Stromal cell of bone marrow (primary cell): ENCODE measurements at regions not wholly inside any gene's neighbourhood (a gene's known extent, or its start where the extent isn't known, plus 50 kb on each side); places are given as distances from the start of the nearest gene placed in this dataset.
"Not testable (repeated sequence)": the region's sequence is repeated elsewhere in the genome, so short reads cannot be mapped to it uniquely, and the experiment has no call there.

Experiments
- DNase-seq: peaks from one replicate; pipeline ENCODE4 v3.0.0-alpha.2; 2012; ENCODE audit warnings: low read depth

DNA sequence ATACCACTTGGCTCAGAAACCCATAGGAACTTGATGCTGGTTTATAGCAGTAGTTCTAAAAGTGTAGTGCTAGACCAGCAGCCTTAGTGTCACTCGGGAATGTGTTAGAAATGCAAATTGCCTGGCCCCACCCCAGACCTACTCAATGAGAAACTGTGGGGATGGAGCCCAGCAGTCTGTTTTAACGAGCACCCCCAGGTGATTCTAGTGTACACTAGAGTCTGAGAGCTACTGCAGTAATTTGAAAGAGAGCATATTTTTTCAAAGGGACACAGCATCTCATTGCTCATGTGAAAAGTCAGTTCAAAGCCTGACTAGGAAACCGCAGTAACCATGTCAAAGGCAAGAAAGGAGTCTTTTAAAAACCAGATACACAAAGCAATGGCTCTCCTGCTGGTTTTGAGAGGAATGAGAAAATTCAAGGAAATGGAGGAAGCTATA lies 313.4 kb downstream of the SQOR start:
- no peak for DNase-seq

DNA sequence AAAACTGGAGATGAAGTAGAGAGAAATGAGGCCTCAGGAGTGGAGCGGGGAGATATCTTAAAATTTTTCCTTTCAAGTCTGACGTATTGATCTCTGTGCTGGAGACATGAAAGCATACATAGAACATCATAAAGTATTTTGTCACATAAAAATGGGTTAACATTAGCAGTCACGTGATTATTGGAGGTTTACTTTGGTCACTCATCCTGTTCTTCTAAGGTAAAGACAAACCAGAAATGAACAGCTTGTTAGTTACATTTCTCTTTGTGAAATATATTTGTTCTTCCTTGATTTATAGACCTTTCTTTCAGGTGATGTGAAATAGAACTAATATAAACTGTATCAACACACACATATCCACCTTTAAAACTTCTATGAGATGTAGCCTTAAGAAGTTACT lies 324.1 kb downstream of the SQOR start:
- no peak for DNase-seq

DNA sequence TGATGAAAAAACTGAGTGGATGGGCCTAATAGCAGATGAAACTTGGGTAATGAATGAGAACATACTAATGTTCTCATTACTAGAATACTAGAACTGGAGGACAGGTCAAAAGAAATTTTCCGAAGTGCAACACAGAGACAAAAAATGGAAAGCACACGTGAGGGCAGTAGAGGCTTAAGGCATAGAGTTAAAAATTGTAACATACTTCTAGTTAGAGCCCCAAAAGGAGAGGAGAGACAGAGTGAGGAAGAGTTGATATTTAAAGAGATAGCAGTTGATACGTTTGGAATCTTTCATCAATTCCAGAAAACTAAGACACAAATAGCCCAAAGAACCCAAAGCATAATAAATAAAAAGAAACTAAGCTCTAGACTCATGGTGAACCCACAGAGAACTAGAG lies 327.9 kb downstream of the SQOR start:
- no peak for DNase-seq

DNA sequence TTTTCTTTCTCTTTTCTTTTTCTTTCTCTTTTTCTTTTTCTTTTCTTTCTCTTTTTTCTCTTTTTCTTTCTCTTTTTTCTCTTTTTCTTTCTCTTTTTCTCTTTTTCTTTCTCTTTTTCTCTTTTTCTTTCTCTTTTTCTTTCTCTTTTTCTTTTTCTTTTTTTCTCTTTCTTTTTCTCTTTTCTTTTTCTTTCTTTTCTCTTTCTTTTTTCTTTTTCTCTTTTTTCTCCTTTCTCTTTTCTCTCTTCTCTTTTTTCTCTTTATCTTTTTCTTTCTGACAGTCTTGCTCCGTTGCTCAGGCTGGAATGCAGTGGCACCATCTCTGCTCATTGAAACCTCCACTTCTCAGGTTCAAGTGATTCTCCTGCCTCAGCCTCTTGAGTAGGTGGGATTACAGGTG lies 335.7 kb downstream of the SQOR start:
- DNase-seq, result no peak

DNA sequence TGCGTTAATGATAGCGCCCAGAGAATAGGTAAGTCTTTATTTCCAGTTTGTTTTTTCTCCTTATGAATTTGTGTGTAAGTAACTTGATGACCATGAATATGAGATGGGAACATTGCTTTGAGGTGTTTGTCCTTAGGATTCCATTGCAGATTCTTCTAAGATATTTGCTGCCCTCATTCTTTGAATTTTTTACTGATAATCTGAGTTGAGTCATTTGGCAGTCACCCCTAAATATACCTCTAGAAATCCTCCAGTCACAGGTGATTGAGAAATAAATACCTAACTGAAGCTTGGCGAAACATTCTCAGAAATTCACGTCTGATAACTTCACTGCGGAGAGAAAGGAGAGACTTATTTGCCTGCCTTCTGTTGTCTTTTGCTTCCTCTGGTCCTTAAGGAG lies 345.5 kb downstream of the SQOR start:
- no peak for DNase-seq

DNA sequence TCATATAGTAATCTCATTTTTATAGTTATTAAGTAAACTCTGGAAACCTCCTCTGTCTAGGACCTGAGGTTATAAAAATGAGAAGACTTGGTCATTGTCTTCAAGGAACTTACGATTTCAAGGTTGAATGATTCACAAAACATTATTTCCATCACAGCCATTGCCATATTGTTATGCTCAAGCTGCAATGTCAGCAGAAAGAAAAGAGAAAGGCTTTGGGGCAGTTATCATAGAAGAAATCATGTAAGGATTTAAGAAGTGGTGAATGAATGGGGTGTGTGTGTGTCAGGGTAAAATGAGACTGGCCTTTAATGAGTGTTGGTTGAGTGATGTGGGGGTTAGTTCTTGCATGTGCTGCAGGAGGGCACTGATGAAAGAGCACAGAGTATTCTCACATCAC lies 346.8 kb downstream of the SQOR start:
- DNase-seq, result no peak

DNA sequence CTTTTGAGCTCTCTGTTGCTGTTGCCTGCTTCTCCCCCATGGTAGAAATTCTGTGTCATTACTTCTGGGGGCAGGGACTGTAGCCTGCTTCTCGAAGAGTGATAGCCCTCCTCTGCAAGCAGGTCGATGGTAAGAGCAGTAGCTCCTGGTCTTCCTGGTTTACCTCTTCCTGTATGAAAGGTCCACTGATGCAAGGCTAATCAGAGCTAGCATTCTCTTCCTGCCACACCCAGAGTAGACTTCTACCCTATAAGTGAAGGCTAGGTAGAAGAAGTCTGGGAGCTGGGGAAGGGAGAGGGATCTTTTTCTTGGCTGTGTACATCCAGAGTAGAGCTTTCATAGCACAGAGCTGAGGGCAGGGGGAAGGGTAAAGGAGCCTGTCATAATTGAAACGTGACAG lies 357.0 kb downstream of the SQOR start:
- DNase-seq, result no peak

DNA sequence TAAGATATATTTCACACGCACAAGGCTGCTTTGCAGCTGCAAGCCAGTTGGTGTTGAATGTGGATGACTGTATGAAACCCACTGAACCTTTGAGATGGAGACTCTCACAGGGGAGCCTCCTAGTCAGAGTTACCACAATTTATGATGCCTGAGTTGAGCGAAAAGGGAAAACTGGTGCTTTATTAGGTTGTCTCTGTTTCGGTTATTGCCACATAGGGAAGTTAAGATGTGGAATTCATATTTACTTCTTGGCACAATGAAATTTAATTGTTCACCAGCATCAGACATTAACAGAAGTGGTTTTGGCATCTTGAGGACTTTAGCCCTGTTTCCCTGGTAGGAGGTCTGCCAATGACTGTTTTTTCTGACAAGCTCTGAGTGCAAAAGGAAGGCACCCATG lies 358.2 kb downstream of the SQOR start:
- DNase-seq, result no peak

DNA sequence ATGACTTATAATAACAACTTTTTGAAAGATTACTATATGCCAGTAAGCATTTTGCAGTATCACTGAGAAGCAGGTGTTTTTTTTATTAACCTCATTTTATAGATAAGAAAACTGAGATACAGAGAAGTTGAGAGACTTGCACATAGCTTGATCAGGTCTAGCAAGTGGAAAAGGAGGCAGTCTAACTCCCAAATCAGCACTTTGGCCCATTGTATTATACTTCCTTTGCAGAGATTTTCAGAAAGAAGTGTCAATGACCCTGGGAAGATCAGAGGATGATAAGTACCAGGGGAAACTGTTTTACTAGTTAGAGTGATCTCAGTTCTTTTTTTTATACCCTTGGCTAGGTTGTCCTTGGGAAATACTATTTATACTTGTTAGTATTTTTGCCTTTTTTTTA lies 358.7 kb downstream of the SQOR start:
- no peak for DNase-seq

DNA sequence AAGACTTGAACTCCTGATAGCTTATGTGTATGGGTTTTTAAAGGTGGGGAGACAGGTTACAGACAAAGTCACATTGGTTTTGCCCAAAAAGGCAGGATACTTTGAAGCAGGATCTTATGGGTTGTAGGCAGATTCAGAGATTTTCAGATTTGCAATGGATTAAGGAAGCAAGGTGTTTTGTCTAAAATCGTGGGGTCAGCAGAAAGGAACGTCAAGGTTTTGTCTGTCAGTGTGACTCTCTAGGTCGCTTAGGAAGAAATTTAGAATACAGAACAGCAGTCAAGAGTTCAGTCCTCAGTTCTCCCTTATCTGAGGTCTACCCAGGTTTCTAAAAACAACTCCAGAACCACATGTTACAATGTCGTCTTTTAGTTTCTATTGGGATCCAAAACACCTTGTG lies 361.0 kb downstream of the SQOR start:
- no peak for DNase-seq

DNA sequence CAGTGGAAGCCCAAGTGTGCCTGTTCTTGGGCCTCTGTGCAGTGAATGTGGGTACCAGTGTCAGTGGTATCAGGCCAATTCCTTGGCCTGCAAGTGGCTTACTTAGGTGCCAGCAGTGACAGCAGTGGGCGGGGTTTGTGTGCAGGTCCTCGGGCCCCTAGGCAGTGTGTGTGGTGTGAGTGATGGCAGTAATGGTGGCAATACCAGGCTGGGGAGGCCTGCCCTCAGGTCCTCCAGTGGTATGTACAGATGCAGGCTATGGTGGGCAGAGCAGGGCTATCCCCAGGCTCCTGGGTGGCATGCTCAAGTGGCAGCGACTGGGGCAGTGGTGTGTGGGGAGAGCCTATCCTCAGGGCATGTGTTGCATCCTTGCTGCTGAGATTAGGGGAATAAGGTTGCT lies 379.7 kb downstream of the SQOR start:
- no peak for DNase-seq

DNA sequence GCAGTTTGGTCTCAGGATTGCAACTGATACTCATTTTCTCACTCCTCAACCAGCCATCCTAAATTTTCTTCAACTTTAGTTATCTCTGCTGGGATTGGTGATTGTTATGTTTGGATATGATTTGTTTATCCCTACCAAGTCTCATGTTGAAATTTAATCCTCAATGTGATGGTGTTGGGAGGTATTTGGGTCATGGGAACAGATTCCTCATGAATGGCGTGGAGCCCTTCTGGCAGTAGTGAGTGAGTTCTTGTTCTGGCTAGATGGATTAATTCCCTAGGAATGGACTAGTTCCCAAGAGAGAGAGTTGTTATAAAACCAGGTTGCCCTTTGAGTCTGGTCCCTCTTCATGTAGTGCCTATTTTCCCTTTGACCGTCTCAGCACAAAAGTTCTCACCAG lies 399.9 kb downstream of the SQOR start:
- peak; percentile 55 for DNase-seq

DNA sequence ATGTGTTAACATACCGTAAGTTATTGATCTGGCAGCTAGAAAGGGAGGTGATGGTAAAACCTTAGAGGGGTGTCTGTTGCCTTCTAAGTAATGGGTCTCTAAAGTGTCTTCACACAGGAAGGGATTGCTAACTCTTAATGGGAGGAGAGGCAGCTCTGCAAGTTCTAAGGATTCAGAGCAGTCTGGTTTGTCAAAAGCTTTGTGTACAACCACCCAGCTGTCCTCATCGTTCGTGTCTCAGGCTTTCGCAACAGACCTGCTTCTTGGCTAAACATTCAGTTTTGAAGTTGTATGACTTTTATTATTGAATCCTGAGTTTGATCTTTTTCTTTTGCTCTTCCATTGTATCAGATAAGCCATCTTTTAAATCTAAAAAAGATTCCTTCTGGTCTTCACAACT lies 404.9 kb downstream of the SQOR start:
- DNase-seq, result no peak

DNA sequence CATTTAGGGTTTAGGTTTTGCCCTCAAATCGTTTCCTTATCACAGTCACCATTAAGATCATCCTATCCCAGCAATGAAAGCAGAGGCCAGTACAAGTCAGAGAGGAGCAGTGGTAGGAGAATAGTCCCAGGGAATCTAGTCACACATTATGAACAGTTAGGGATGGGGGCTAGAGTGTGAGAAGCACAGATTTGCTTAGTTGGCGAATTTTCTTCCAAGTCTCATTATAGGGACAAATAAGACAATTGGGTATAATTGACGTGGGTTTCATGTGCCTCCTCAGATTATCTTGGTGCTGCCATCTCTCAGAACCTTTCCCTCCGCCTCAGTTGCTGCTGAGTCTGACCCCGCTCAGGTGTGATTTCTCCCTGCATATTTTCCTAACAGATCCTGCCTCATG lies 407.1 kb downstream of the SQOR start:
- no peak for DNase-seq

DNA sequence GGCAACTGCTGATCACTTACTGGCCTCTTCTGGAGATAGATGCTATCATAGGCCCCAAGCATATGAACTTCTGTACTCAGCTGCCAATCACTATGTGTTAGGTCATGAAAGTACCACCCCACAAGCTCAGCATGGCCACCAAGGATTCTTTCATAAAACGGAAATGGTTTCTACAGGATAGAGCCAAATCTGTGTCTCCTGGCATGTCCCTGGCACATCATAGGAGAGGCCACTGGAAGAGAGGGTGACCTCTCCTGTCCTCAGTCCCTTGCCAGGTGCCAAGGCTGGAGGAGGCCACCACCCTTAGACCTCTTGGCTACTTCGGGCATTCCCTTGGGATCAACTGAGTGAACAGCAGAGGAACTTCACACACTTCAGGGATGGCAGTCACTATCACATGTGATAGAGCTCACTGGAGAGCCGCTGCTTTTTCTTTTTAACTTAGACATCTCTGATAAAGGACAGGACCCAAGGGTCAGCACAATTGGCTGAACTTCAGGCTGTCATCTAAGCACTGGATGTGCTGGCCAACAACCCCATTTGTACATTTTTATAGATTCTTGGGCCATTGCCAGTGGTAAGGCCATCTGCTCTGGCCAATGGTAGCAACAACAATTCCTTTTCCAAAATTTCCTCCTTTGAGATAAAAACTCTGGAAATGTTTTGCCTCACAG lies 425.2 kb downstream of the SQOR start:
- no peak for DNase-seq

DNA sequence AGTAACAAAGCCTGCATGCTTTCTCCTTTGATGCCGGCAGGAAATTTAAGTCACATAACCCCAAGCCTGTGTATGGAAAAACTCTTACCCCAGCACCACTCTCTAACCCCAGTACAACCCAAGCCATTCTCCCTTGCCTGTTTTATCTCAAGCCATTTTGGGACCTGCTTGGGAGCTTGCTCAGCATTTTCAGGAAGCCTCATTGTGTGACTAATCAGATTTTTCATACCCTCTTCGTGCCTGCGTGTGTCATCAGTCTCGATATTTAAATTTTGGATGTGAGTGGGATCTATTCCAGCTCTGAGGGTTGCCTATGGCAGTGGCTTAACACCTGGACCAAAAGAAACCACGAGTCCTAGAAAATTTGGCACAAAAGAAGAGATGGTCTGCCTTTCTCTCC lies 426.2 kb downstream of the SQOR start:
- DNase-seq, result no peak

DNA sequence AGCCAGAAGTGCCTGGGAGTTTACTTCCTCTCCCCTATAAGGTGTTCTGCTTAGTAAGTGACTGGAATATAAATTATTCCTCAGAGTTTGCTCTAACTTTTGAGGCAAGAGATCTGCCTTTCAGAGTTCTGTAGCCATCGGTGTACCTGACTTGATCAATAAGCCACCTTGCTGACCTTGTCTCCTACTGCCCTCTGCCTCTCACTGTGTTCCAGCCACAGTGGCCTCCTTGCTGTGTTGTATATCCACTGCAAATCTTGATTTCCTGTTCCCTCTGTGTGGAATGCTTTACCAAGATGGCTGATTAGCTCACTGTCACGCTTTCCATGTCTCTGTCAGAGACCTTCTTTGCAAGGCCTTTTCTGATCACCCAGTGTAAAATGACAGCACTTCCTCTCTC lies 442.4 kb downstream of the SQOR start:
- DNase-seq, result no peak

DNA sequence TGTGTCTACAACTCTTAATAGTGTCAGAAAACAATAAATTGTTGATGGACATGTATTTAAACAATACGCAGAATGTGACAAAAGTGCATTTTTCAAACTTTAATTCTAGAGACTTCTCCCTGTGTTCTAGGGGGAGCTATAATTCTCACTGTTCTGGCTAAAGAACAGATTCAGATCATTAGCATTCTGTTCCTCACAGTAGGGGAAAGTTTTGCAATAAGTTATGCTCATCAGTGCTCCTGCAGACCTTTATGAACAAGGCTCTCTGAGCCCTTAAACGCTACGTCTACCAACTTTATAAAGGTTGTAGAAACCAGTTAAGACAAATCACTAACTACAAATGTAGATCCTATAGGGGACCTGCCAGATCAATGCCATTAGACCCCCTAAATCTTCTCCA lies 444.2 kb downstream of the SQOR start:
- no peak for DNase-seq

DNA sequence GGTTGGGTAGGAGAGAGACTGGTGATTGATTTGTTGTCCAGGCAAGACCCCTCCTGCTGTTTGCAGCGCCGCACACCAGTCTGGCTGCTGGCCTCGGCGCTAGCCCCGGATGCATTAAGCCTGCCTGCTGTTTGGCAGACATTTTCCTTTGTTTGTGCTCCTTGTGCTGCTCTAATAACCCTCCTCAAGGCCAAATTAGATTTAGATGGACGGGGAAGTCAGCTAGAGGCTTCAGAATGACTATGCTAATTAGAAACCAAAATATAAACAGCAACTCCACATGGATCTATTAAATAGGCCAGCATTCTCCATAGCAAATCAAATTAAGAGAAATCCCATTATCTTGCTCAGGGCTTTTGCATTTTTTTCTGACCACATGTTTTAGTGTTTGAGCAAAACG lies 445.2 kb downstream of the SQOR start:
- DNase-seq, result no peak

DNA sequence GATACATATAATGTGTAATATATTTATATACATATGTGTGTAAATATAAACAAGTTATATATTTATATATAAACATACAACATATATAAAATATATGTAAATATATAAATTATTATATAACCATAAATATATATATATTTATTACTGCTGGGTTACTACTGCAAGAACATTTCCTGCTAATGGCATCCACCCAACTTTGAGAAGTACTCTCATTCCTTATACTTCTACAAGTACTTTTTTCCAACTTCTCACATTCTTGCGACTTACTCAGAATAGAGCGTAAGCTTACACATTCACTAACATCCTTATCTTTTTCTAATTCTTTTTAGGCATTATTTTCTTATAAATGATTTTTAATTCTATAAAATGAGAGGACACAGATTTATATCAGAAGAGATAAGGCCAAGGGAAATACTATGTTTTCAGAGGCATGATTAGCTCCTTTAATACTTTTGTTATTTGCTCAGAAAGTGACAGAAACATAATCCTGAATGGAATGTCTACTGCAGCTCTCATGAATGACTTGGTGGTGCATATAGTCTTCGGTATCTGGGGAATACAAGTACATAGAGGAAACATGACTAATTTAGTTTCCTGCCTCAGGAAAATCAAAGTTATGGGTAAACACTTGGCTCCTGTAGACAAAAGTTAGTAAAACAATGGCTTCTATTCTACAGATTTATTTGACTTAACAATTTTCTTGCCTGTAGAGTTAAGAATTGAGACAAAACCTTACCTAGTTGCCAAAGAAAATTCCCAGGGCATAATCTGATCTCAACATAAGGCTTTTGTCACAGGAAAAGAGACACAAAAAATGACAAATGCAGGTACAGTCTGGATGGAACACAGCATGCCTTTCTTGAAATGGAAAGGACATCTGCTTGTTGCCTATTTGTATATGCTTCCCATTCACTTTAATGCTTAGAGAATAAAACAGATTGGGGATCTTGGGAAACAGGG lies 453.9 kb downstream of the SQOR start:
- no peak for DNase-seq

DNA sequence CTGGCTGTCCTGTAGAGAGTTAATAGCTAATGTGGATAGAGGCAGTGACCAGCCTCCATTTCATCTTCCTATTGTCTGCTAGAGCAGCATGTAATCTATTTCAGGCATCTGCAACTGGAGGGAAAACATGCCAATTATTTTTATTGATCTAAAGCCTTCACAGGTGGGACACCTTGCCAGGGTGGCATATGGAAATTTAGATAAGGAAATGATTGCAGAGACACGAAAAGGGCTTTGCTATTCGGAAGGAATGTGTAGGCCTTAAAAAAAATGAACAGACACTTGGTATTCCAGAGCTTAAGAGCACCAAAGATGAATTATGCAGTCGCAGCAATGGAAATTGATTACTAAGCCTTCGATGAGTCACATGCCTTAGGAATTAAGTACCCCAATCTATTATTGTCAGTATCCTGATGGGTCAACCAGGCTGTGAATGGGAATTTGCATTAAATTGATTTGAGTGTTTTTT lies 454.7 kb downstream of the SQOR start:
- DNase-seq, result no peak

DNA sequence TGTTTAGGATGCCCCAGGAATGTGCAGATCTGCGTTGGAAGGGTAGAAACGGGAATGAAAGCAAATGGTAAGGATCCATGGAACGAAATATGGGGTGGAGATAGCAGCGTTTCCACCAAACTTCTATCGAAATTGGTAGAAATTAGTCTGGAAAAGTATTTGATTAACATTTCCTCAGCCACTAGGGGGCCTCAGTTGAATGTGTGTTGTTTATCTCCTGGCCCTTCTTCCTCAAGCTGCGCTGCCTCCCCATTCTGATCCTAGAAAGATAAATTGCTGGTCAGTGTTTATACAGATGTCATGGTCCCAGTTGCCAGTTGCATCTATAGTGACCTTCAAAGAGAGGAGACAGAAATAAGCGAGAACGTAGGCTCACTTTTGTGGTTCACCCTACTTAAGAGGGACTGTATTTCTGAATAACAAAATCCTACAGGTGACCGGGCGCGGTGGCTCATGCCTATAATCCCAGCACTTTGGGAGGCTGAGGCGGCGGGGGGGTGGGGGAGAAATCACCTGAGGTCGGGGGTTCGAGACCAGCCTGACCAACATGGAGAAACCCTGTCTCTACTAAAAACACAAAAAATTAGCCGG lies 457.1 kb downstream of the SQOR start:
- peak; percentile 13 for DNase-seq

DNA sequence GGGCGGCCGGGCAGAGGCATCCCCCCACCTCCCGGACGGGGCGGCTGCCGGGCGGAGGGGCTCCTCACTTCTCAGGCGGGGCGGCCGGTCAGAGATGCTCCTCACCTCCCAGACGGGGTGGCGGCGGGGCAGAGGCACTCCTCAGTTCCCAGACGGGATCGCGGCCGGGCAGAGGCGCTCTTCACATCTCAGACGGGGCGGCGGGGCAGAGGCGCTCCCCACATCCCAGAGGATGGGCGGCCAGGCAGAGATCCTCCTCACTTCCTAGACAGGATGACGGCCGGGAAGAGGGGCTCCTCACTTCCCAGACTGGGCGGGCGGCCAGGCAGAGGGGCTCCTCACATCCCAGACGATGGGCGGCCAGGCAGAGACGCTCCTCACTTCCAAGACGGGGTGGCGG lies 463.2 kb downstream of the SQOR start:
- not testable (repeated sequence) for DNase-seq
